Neural progenitor cell (in vitro differentiated cells): ENCODE measurements at regions not wholly inside any gene's neighbourhood (a gene's known extent, or its start where the extent isn't known, plus 50 kb on each side); places are given as distances from the start of the nearest gene placed in this dataset.

Source experiments
- EZH2phosphoT487 ChIP-seq: fragments of 200-600 bp; sonication (generic); IDR thresholded peaks from 2 replicates; pipeline ENCODE4 v1.6.1; 2017; ENCODE audit warnings: antibody characterized with exemption
- TF ChIP-seq, protein P1 (sequence below): fragments of 200-600 bp; sonication (generic); IDR thresholded peaks from 2 replicates; pipeline ENCODE4 v1.5.1; 2017; ENCODE audit warnings: antibody characterized with exemption, mild to moderate bottlenecking

DNA sequence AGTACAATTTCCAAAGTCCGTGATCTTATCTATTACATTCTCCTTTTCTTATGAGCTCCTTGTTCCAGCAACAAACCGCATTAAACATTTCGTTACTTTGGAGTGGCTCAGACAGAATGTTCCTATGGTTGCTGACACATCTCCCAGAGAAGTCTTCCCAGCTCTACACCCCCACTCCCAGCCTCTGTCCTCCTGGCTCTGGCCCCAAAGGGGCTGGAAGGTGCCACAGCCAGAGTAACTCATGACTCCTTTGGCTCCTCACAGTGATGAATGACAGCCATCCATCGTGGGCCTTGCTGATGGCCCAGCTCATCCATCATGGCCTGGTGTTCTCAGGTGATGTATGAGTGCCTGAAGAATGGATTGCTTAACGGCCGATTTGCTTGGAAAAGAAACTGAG is 203.0 kb downstream of the DHX35 start:
- TF ChIP-seq, protein P1, sequence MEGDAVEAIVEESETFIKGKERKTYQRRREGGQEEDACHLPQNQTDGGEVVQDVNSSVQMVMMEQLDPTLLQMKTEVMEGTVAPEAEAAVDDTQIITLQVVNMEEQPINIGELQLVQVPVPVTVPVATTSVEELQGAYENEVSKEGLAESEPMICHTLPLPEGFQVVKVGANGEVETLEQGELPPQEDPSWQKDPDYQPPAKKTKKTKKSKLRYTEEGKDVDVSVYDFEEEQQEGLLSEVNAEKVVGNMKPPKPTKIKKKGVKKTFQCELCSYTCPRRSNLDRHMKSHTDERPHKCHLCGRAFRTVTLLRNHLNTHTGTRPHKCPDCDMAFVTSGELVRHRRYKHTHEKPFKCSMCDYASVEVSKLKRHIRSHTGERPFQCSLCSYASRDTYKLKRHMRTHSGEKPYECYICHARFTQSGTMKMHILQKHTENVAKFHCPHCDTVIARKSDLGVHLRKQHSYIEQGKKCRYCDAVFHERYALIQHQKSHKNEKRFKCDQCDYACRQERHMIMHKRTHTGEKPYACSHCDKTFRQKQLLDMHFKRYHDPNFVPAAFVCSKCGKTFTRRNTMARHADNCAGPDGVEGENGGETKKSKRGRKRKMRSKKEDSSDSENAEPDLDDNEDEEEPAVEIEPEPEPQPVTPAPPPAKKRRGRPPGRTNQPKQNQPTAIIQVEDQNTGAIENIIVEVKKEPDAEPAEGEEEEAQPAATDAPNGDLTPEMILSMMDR, result no peak
- TF ChIP-seq EZH2phosphoT487, result no peak
